ENCODE measurements at regions not wholly inside any gene's neighbourhood (a gene's known extent, or its start where the extent isn't known, plus 50 kb on each side); places are given as distances from the start of the nearest gene placed in this dataset.

GRCh38 chr2:205936446-205936845, 149.5 kb downstream of the INO80D start:
- TF ChIP-seq CTCF (IDR thresholded peaks at IDR 0.05) = no peak
- no peak for TF ChIP-seq POLR2A (IDR thresholded peaks at IDR 0.05)
